Trophoblast cell (in vitro differentiated cells and primary cell): ENCODE measurements at regions not wholly inside any gene's neighbourhood (a gene's known extent, or its start where the extent isn't known, plus 50 kb on each side); places are given as distances from the start of the nearest gene placed in this dataset.
"Not testable (repeated sequence)": the region's sequence is repeated elsewhere in the genome, so short reads cannot be mapped to it uniquely, and the experiment has no call there.

Experiments
- DNase-seq, 2 donors: peaks; one replicate each; pipeline ENCODE4 v3.0.0-alpha.2; 2016
- H2AFZ ChIP-seq: 2 replicates; pipeline ENCODE4 v1.6.1; 2013; ENCODE audit warnings: low read length, moderate library complexity, mild to moderate bottlenecking; ENCODE audit not compliant: insufficient read depth, poor library complexity
- H2AK5ac ChIP-seq: 2 replicates; pipeline ENCODE4 v1.6.1; 2013; ENCODE audit warnings: mild to moderate bottlenecking, low read length
- H2BK120ac ChIP-seq: 2 replicates; pipeline ENCODE4 v1.6.1; 2013; ENCODE audit warnings: low read length, mild to moderate bottlenecking, moderate library complexity; ENCODE audit not compliant: insufficient read depth, poor library complexity
- H2BK12ac ChIP-seq: 2 replicates; pipeline ENCODE4 v1.6.1; 2013; ENCODE audit warnings: mild to moderate bottlenecking, low read length, moderate library complexity
- H2BK5ac ChIP-seq: 2 replicates; pipeline ENCODE4 v1.6.1; 2013; ENCODE audit warnings: low read length, low read depth, moderate library complexity, mild to moderate bottlenecking; ENCODE audit not compliant: poor library complexity
- H3K14ac ChIP-seq: 2 replicates; pipeline ENCODE4 v1.6.1; 2013; ENCODE audit warnings: mild to moderate bottlenecking, low read length
- H3K18ac ChIP-seq: 2 replicates; pipeline ENCODE4 v1.6.1; 2013; ENCODE audit warnings: mild to moderate bottlenecking, low read length
- H3K23ac ChIP-seq: 2 replicates; pipeline ENCODE4 v1.6.1; 2013; ENCODE audit warnings: low read length
- H3K27ac ChIP-seq: 2 replicates; pipeline ENCODE4 v1.5.1; 2013; ENCODE audit warnings: low read depth, mild to moderate bottlenecking, inconsistent platforms, low read length, moderate library complexity
- H3K27me3 ChIP-seq: 2 replicates; pipeline ENCODE4 v1.6.1; 2013; ENCODE audit warnings: inconsistent platforms, mild to moderate bottlenecking, low read length, moderate library complexity; ENCODE audit not compliant: insufficient read depth
- H3K36me3 ChIP-seq, 2 experiments: 1 replicate in 1 of 2; 2 replicates in 1 of 2; pipeline ENCODE4 v1.6.1; 2013; ENCODE audit warnings: low read length in 2 of 2, mild to moderate bottlenecking in 2 of 2, moderate library complexity in 1 of 2; ENCODE audit not compliant: insufficient read depth in 2 of 2, control insufficient read depth in 1 of 2
- H3K4ac ChIP-seq: 2 replicates; pipeline ENCODE4 v1.6.1; 2013; ENCODE audit warnings: low read depth, mild to moderate bottlenecking, low read length, moderate library complexity
- H3K4me1 ChIP-seq, 2 experiments: 1 replicate in 1 of 2; 2 replicates in 1 of 2; pipeline ENCODE4 v1.6.1; 2013; ENCODE audit warnings: low read length in 2 of 2, mild to moderate bottlenecking in 2 of 2, moderate library complexity in 1 of 2; ENCODE audit not compliant: insufficient read depth in 2 of 2, control insufficient read depth in 1 of 2
- H3K4me2 ChIP-seq: 2 replicates; pipeline ENCODE4 v1.6.1; 2013; ENCODE audit warnings: inconsistent platforms, mild to moderate bottlenecking, low read length, moderate library complexity
- H3K4me3 ChIP-seq: 2 replicates; pipeline ENCODE4 v1.5.1; 2013; ENCODE audit warnings: mild to moderate bottlenecking, low read depth, low read length, inconsistent platforms
- H3K79me1 ChIP-seq: one replicate; pipeline ENCODE4 v1.6.1; 2013; ENCODE audit warnings: low read length
- H3K79me2 ChIP-seq: 2 replicates; pipeline ENCODE4 v1.6.1; 2013; ENCODE audit warnings: low read length, mild to moderate bottlenecking; ENCODE audit not compliant: control insufficient read depth, insufficient read depth, poor library complexity
- H3K9ac ChIP-seq: 2 replicates; pipeline ENCODE4 v1.6.1; 2013; ENCODE audit warnings: mild to moderate bottlenecking, low read length
- H3K9me3 ChIP-seq: 2 replicates; pipeline ENCODE4 v1.6.1; 2013; ENCODE audit warnings: low read depth, mild to moderate bottlenecking, control low read depth, inconsistent platforms, low read length; ENCODE audit not compliant: insufficient read depth
- H4K12ac ChIP-seq: 2 replicates; pipeline ENCODE4 v1.6.1; 2013; ENCODE audit warnings: low read depth, mild to moderate bottlenecking, low read length, moderate library complexity
- H4K8ac ChIP-seq: 2 replicates; pipeline ENCODE4 v1.6.1; 2013; ENCODE audit warnings: low read depth, mild to moderate bottlenecking, low read length, moderate library complexity
- H4K91ac ChIP-seq: one replicate; pipeline ENCODE4 v1.6.1; 2013; ENCODE audit warnings: low read depth, mild to moderate bottlenecking, low read length, moderate library complexity
- WGBS: extraction: QIAGEN DNeasy Blood & Tissue Kit; methylation state at CpG from one replicate; pipeline ENCODE4 v1.1.7; 2013; ENCODE audit warnings: missing lambda C conversion rate; ENCODE audit not compliant: insufficient read length, insufficient coverage; ENCODE audit errors: extremely low coverage; 5-methylcytosine and 5-hydroxymethylcytosine counted together

GRCh38 chr5:155827508-155827815 lies 499.5 kb upstream of the SGCD start:
- H3K79me2 ChIP-seq, H2AFZ ChIP-seq, H4K12ac ChIP-seq, H3K4me3 ChIP-seq, H3K9me3 ChIP-seq, H3K4me2 ChIP-seq, H3K27ac ChIP-seq, H4K91ac ChIP-seq, H2BK5ac ChIP-seq, H3K27me3 ChIP-seq, DNase-seq, H2AK5ac ChIP-seq, H3K79me1 ChIP-seq, H3K18ac ChIP-seq, H3K14ac ChIP-seq, H2BK120ac ChIP-seq, H3K36me3 ChIP-seq, H2BK12ac ChIP-seq, H4K8ac ChIP-seq, H3K23ac ChIP-seq, H3K9ac ChIP-seq, H3K4me1 ChIP-seq, H3K4ac ChIP-seq: not testable (repeated sequence)
- no CpG with 5 or more reads among the region's 2 CpGs for WGBS

GRCh38 chr5:155827949-155828348 lies 499.0 kb upstream of the SGCD start:
- Histone ChIP-seq H3K79me1 (no peaks in the 10 kb centered on the region), H3K14ac (no peak overlapping the region), H3K79me2 (no peaks in the 10 kb centered on the region), H2AK5ac (no peak overlapping the region), H3K23ac (no peak overlapping the region), H4K91ac (no peak overlapping the region), H3K18ac (no peak overlapping the region), H3K4me1 (no peaks in the 10 kb centered on the region), H4K8ac (no peak overlapping the region), H3K9ac (no peak overlapping the region), H3K9me3 (no peaks in the 10 kb centered on the region), H2BK12ac (no peak overlapping the region), H3K27ac (no peak overlapping the region), H3K4ac (no peak overlapping the region), H3K36me3 (no peaks in the 10 kb centered on the region), H3K4me2 (no peak overlapping the region), H2BK120ac (no peak overlapping the region), H3K27me3 (no peaks in the 10 kb centered on the region), H4K12ac (no peak overlapping the region), H2BK5ac (no peak overlapping the region), H3K4me3 (no peak overlapping the region), H2AFZ (no peak overlapping the region)
- no CpG with 5 or more reads among the region's 1 CpG for WGBS
- no peak for DNase-seq

GRCh38 chr5:155831491-155831890 lies 495.5 kb upstream of the SGCD start:
- H3K79me1 ChIP-seq: no peaks in the 10 kb centered on the region
- no peak overlapping the region for H3K4me2 ChIP-seq
- no peak overlapping the region for H3K4me3 ChIP-seq
- no peak overlapping the region for H3K18ac ChIP-seq
- no peak overlapping the region for H4K12ac ChIP-seq
- no peak overlapping the region for H2AK5ac ChIP-seq
- WGBS: no CpG with 5 or more reads among the region's 4 CpGs
- no peak overlapping the region for H2AFZ ChIP-seq
- H3K27me3 ChIP-seq: no peaks in the 10 kb centered on the region
- no peak overlapping the region for H2BK5ac ChIP-seq
- H3K79me2 ChIP-seq: no peaks in the 10 kb centered on the region
- no peak overlapping the region for H2BK120ac ChIP-seq
- H3K4ac ChIP-seq: no peak overlapping the region
- no peak overlapping the region for H4K91ac ChIP-seq
- no peaks in the 10 kb centered on the region for H3K4me1 ChIP-seq
- H4K8ac ChIP-seq: no peak overlapping the region
- no peak overlapping the region for H3K23ac ChIP-seq
- no peak overlapping the region for H3K14ac ChIP-seq
- no peaks in the 10 kb centered on the region for H3K9me3 ChIP-seq
- no peak overlapping the region for H2BK12ac ChIP-seq
- H3K27ac ChIP-seq: no peak overlapping the region
- H3K9ac ChIP-seq: no peak overlapping the region
- no peak for DNase-seq
- H3K36me3 ChIP-seq: no peaks in the 10 kb centered on the region

- WGBS: no CpG with 5 or more reads among the region's 1 CpG
- Histone ChIP-seq H3K4me2 (no peak overlapping the region), H3K79me1 (no peaks in the 10 kb centered on the region), H4K12ac (no peak overlapping the region), H2BK120ac (no peak overlapping the region), H3K23ac (no peak overlapping the region), H3K36me3 (no peaks in the 10 kb centered on the region), H2BK5ac (no peak overlapping the region), H3K9me3 (no peaks in the 10 kb centered on the region), H3K9ac (no peak overlapping the region), H2AFZ (no peak overlapping the region), H2AK5ac (no peak overlapping the region), H3K4ac (no peak overlapping the region), H3K79me2 (no peaks in the 10 kb centered on the region), H3K4me1 (no peaks in the 10 kb centered on the region), H3K4me3 (no peak overlapping the region), H2BK12ac (no peak overlapping the region), H3K14ac (no peak overlapping the region), H4K91ac (no peak overlapping the region), H3K27ac (no peak overlapping the region), H4K8ac (no peak overlapping the region), H3K18ac (no peak overlapping the region), H3K27me3 (no peaks in the 10 kb centered on the region)
- DNase-seq: no peak
These were observed 493.7 kb upstream of the SGCD start for GRCh38 chr5:155833287-155833686.
